ENCODE measurements at regions not wholly inside any gene's neighbourhood (a gene's known extent, or its start where the extent isn't known, plus 50 kb on each side); places are given as distances from the start of the nearest gene placed in this dataset.

DNA sequence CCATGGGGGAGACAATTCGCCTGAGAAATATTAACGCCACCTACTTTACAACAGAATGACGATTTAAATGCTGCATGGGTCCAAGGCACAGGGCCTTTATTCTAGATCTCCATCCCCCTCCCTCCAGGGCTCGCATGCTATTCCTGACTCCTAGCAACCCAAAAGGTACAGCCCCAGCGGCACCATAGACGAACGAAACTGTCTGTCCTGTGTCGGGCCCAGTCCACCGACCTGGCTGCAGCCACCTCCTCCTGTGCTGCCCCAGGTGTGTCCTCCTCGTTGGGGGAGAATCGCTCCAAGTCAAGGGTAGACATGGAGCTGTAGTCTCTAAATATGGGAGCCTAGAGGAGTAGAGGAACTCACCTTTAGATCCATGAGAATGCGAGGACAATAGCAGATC lies 196.5 kb downstream of the TOMM20 start:
- no peak for DNase-seq

DNA sequence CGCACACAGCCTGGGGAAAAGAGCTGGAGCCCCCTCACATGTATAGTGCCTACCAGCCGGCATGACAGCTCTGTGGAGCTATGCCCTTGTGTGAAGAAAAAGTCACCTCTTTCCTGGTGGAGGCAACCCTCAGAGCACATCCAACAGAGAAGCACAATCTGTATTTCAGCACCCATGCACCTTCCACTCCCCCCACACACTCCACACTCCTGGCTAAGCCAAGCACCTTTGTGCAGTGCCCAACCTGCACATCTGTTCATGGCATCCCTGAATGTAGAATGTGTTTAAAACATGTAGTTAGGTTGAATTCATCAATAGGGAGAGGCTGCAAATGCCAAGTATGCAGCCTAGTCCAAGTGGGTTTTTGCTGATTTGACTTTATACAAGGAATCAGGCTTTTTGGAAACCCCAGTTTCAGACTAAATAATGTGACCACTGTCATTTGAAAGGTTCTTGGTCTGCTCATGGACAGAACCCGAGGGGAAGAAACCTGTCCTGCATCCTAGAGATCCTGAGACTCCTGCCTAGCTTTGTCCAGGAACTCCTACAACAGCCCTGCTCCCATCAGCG lies 197.1 kb downstream of the TOMM20 start:
- no peak for DNase-seq

DNA sequence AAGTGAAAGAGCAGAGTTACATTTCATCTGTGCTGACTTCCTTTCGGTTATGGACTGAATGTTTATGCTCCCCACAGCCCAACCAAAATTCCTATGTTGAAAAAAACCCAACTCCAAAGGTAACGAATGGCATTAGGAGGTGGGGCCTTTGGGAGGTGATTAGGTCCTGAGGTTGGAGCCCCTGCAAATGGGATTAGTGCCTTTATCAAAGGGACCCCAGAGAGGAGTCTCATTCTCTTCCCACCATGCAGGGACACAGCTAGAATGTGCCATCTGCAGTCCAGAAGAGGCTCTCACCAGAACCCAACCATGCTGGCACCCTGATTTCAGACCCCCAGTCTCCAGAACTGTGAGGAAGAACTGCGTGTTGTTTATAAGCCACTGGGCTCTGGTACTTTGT lies 199.3 kb downstream of the TOMM20 start:
- DNase-seq, result no peak

DNA sequence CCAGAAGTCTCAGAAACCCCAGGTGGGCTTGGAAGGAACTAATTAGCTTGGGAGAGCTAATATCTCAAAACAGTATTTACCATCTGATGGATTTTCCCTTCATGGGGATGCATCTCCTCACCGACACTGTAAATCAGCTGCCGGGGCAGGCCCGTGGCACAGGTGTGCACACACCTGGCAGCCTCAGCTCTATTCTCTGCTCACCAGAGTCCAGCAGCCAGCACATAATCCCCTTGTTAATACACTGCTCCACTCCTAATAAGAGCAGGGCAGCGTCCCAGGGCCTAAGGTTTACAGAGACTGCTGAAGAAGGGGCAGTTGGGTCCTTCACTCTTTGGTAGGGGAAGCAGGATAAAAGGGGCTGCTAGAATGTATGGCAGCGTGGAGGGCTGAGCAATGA lies 200.0 kb downstream of the TOMM20 start:
- no peak for DNase-seq

DNA sequence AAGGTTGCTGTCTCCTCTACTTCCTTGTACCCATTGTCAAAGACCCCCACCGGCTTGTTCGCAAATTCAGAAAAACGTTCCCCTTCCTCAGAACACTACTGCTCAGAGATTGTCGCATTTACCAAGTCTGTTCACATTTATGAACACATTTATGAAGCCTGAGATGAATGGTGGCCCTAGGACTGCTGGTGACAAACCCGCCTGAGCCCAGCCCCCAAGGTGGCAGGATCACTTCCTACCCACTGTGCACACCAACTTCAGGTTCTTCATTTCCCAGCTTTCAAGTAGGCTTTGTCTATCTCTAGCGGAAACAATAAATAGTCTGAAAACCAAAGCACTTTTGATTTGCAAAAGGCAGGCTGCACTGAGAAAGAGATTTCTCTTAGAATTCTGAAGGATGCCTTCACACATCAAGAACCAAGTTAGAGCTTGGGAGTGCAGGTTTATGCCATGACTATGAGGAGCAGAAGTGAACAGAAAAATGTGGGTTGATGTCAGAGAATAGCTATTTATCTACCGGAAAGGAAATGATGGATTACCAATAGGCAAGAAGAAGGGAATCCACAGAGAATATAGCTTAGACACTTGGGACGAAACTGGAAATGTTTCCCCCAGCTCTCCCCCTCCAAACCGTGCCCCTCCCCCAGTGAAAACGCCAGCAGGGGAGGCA lies 200.5 kb downstream of the TOMM20 start:
- DNase-seq, result no peak

DNA sequence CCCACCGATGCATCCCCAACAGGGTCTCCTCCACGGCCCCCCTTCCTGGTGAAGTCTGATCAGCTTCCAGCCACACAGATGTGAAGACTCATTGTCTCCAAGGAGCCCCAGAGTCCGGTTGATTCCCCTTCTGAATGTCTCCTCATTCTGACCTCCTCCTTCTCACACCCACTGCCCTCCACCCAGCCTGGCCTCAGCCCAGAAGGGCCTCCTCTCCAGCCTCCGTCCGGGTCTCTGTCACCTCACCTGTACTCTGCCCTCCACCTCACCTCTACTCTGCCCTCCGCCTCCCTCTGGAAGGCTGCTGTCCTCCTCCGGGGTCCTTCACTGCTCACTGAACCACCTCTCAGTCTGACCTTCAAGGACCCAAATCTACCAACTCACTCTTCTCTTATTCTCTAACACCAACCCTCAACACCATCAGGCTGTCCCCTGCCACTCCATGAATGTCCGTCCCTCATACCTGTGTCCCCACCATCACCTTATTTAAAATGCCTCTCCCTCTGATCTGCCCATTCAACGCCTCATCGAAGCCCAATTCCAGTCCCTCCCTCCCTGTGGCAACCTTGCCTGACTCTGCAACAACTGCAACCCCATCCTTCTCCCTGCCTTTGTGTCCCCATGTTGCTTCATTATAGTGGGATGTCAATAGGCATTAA lies 201.2 kb downstream of the TOMM20 start:
- no peak for DNase-seq

DNA sequence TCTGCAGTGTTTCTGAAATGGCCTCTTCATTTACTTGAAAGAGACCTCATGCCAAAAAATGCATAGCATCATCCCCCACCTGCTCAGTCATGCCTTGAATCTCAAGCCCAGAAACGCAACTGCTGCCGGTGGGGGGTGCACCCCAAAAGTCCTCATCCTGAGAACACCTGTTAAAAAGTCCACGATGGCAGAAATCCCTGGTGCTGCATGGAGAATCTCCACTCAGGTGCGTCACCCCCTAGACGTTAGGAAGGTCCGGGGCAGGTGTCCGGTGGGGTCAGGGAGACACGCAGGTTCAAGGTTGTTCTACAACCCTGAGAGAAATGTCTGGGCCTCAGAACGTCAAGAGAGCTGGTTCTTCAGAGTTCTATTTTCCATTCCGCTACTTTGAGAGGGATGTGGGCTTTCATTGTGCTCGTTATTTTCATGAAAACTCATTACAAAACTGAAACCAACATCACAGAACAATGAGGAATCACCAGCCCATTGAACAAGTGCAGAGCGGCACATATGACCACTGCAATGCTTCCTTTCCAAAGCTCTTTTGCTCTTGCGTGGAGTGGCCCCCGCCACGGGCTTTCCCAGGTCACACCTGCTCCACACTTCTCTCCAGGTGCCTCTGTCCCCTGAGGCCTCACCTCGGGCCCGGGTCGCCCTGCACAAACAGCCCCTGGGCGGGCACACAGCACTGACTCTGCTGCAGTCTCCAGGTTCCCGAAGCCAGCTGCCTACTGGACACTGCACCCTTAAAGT lies 201.9 kb downstream of the TOMM20 start:
- DNase-seq, result no peak

DNA sequence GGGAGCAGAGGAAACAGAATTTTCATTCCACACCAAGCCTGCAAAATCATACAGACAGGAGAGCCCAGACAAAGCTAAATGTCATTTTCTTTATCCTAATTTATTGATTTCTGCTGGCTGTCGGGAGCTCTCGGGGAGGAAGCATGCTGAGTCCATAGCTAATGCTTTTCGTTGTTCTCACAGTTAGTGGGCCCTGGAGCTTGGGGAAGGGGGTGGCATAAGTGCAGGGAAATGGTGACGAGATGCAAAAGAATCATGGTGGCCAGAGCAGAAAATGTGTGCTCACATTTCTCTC lies 202.4 kb downstream of the TOMM20 start:
- DNase-seq, result no peak

DNA sequence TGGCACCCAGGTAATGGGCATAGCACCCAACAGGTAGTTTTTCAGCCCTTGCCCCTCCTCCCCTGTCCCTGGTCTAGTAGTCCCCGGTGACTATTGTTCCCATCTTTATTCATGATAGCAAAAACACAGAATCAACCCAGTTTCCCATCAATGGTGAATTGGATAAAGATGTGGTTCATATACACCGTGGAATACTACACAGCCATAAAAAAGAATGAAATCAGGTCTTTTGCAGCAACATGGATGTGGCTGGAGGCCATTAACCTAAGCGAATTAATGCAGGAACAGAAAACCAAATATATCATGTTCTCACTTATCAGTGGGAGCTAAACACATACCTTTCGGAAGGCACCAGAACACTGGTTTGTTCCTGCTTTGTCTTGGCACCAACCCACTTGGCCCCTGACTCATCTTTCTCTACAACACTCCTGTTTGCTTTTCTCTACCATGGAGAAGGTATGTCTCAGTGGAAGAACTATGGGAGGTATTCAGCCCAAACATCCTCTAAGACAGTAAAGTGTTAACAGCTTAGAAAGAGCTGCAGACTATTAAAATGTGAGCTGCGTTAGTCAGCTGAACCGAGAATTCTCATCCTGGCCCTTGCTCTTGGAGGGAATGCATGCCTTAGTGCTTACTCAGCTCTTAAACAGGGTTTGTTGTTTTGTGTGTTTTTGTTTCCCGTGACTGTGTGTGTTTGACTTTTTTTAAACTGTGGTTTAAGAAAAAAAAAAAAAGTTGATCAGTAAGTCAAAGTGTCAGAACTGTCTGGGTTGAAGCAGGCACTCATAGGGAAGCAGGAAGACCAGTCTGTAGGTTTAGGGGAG lies 203.0 kb downstream of the TOMM20 start:
- DNase-seq, result peak; percentile 96

DNA sequence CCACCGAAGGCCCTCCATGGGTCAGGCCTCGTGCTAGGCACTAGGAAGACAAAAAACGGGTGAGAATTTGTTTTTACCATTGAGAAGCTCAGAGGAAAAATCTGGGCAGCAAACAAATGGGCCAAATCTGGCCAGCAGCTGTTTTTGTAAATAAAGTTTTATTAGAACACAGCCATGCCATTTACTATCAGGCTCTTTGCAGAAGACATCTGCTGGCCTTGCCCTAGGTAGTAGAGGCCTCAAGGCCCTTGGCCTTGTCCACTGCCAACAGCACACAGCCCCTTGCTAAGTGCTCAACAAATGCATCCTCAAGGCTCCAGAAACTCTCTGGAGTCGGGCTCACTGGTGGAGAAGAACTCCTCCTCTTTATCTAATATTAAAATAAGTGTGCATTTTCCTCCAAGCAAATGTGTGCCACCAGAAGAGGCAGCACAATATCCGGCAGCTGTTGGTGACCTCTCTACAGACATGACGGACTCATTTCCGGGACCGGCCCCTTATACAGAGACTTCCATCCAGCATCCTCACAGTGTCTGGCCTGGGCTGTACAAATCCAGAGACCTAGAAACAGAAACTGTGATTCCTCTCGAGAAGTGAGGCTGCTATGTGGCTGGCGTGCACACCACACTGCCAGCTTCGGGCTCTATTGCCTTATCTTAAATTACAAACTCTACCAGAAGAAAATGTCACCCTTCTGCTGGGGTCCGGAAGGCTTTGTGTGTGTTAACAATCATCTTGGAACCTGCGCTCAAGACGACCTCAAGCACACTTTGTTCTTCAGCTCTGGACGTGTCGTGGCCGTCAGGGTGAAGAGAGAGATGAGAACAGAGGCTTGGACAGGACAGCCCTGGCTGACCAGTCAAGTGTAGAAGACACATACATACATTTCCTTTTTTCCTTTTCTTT lies 203.9 kb downstream of the TOMM20 start:
- DNase-seq, result no peak

DNA sequence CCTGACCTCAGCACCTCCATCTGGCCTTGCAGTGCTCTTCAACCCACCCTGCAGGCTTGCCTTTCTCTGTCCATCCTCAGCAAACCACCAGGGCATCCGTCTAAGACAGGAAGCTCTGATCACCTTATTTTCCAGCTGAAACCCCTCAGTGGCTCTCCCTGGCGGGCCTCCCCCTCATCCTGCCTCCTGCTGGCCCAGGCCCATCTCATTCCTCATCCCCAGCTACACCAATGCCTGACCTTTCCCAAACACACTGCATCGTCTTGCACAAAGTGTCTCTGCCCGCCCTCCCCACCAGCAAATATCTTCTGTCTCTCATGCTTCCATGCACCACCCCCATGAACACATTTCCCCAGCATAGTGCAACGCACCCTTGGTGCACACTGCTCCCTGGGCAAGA lies 205.0 kb downstream of the TOMM20 start:
- DNase-seq, result no peak

DNA sequence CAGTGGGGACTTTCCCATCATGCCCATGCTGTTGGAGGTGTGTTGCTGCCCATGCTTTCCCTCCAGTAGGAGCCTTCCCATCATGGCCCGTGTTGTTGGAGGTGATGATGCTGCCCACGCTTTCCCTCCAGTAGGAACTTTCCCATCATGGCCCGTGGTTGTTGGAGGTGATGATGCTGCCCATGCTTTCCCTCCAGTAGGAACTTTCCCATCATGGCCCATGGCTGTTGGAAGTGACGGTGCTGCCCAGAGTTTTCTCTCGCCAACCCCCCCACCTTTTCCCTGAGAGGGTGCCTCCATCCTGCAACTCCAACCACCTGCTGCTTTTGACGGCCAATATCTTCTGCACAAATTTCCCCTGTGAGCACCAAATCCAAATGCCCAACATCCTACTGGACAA lies 205.7 kb downstream of the TOMM20 start:
- DNase-seq, result no peak

DNA sequence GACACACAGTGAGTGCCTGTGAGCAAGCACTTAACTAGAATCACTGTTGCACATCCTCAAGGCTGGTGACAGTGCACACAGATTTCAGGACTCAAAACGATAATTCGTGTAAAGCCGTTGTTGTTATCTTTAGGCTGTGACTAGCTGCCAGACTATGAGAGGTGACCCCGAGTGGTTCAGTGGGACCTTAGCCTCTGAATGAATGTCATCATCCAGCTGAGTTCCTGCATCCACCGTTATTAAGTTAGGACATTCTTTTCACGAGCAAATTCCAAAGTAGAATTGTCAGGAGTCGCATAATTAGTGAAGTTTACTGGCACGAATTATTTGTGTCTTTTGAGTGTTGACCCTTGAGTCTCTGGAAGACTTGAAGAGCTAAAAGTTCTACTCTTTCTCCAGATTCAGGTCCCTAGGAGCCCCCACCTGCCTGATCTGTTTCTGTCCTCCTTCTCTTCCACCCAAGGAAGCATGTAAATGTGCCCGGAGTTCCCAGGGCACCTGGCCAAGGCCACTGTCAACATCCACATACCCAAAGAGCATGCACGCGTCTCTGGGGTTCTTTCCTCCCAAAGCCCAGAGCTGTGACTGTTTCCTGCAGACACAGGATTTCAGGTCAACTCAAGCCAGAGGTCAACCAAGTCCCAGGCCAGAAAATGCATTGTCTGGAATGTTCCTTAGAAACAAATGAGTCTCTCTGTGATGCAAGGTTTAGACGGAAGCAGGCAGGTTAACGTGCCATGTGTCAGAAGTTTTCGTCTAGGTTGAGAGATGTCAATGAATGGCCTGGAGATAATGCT lies 207.2 kb downstream of the TOMM20 start:
- DNase-seq, result no peak

DNA sequence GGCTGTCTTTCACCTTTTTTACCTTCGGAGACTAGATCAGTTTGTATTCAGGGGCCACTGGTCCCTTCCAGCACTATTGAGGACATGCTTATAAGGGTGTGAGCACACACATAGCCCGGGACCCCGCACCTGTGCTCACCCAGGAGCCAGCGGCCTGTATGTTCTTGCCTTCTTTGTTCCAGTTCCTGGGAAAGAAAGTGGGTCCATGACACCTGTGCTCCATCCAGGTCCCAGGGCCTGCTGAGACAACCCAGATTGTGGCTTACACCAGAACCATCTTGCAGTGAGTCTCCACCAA lies 207.8 kb downstream of the TOMM20 start:
- no peak for DNase-seq

DNA sequence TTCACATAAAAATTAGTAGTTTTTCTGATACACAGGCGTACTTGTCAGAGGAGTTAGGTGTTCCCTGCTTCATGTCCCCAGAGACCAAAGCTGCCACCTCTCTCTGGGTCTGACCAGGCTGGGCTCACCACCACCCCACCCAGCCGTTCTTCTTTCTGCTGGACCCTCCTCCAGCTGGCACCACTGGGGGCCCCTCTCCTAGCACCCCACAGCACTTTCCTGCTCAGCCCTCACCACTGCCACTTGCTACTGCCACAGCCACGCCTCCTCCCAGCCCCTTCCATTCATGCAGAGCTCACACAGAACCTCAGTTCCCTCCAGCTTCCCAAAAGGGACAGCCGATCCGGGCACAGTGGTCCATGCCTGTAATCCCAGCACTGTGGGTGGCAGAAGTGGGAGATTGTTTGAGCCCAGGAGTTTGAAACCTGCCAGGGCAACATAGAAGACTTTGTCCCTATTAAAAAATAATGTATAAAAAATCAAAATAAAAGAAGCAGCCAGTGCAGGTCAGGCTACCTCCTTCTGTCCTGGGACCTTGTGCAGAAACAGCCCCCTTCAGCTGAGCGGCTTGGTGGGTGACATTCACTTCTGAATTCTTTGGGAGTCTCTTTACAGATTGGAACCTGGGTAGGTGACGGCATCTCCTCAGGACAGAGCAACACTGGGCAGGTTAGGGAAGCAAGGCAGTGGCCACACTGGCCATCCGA lies 208.3 kb downstream of the TOMM20 start:
- no peak for DNase-seq

DNA sequence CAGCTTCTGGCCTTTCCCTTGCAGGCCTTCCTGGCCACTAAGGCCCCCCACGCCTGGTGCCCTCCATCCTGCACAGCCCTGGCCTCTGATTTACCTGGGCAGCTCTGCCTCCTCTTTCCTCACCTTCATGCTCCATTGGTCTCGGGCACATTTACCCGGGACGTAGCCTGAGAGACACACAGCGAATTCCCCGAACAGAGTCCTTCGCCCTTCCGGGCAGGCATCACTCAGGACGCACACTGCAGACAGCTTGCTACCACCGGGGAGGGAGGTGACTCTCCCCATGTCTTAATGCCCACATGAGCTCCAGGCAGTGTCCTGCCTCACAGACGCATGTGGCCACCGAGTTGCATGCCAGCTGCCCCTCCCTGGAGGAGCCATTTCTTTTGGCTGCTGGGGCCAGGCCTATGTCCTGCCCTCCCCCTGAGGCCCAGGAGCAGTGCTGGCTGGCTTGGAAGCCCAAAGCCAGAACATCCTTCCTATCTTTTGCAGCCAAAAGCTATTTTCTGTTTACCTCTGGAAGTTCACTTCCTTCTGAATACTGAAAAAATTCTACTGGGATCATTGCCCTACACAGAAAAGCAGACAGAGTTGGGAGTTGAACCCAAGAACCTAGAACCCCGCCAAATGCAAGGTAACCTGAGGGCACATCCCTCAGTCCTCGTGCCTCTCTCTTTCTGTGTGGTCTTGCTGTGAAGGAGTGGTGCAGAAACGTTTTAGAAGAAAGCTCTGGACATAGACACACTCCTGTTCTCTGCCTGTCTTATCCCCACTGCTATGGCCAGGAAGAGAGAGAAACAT lies 209.5 kb downstream of the TOMM20 start:
- DNase-seq, result no peak

DNA sequence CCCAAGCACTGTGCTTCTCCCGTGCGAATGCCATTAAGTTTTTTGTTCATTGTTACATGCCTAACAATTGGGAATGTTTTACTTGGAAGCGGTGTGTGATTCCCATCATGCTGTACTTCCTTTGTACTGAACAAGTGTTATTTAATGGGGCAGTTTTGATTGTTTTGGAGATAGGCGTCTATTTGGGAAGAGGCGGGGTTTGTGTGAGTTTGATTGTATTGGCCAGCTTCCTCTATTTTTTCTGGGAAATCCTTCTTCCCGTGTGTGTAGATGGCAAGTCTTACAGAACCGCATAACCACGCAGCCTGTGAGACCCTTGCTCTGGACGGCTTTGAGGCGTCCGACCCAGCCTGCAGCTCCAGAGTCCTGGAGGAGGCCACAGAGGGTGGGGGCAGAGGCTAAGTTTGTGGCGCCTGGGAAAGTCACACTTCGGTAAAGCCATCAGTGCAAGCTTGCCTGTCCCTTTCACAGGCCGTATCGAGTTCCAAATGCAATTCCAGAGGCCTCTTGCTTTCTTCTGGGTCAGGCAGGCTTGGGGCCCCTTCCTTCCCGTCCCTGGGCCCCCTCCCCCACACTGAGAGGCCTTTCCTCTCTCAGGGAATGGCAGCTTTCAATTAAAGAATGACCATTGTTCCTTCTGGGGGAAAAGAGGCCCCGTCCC lies 210.3 kb downstream of the TOMM20 start:
- no peak for DNase-seq

DNA sequence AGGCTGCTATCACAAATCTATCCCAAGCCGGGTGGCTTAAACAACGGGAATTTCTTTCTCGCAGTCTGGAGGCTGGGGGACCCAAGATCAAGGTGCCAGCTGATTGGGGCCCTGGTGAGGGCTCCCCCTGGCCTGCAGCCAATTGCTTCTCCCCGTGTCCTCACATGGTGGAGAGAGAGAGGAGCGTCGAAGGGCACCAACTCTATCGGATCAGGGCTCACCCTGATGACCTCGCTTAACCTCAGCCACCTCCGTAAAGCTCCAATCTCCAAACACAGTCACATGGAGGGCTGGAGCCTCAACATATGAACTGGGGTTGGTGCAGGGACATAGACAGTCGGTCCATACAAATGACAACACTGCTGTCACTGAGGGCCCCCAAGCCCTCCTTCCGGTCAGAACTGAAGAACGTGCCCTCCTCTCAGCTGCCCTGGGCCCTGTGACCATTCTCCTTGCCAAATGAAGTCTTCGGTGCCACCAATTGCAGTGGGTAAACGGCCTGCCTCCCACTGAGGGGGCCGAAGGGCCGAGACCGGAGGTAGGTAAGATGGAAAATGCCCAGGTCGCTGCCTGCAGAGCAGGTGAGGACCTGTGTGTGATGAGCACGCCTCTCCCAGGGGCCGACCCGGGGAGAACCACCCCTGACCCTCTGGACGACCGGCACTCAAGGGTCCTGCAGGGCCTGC lies 211.0 kb downstream of the TOMM20 start:
- DNase-seq, result no peak

DNA sequence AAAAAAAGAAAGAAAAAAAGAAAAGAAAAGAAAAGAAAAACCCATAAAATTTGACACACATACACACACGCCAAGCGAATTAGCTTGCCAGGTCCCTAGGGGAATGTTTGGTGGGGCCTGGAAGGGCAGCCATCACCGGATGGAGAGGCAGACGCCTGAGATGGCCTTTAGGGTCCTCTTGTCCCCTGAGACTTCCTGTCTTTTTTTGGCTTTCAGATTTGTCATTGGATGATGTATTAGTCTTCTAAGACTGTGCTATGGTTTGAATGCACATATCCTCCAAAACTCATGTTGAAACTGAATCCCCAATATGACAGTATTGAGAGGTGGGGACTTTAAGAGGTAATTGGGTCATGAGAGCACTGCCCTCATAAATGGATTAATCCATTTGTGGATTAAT lies 211.8 kb downstream of the TOMM20 start:
- DNase-seq, result no peak

Measured in amniotic stem cell (primary cell).